ENCODE measurements at regions not wholly inside any gene's neighbourhood (a gene's known extent, or its start where the extent isn't known, plus 50 kb on each side); places are given as distances from the start of the nearest gene placed in this dataset.

DNA sequence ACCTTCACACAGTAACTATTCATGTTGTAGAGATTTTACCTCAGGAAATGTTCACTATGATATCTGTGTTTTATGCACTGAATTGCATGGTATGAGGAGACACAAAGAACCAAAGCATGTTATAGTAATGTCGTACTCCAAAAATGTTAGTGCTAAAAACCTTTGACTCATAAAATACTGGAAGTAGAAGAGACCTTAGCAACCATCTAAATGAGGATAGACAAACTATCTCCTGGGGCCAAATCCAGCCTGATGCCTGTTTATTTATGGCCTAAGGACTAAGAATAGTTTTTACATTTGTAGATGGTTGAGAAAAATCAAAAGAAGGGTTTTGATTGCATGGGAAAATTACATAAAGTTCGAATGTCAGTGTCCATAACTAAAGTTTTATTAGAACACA is 535.1 kb downstream of the INHBA start:
- no peaks in the 10 kb centered on the region for H3K79me2 ChIP-seq (ENCODE audit: control insufficient read depth in 1 of 2, insufficient read depth in 2 of 2, low read length in 2 of 2)
- no peak overlapping the region for H4K8ac ChIP-seq (ENCODE audit: extremely low read depth, insufficient read depth, low read length)
- ChIA-PET CTCF (ENCODE audit: partially characterized antibody) (interaction anchor here (2.2 kb wide), 1 partner anchor 540 kb away, joined by 5 read pairs; no protein-coding TSS in a partner anchor), POLR2A (ENCODE audit: partially characterized antibody) (no interaction called here)
- no peak for FAIRE-seq
- H3K18ac ChIP-seq (ENCODE audit: extremely low read depth, low read length) = no peak overlapping the region
- H2BK20ac ChIP-seq (ENCODE audit: low read length) = no peak overlapping the region
- H3K27ac ChIP-seq (ENCODE audit: low read depth, low read length) = no peak overlapping the region
- H4K5ac ChIP-seq (ENCODE audit: insufficient read length, low read depth, low read length) = no peak overlapping the region
- H2BK120ac ChIP-seq (replicated peaks; ENCODE audit: low read depth, low read length) = no peak overlapping the region
- no peak for DNase-seq (ENCODE audit: low read depth in 1 of 2, low spot score in 2 of 2)
- H3K14ac ChIP-seq (ENCODE audit: insufficient read length) = no peak overlapping the region
- no peak overlapping the region for H2BK15ac ChIP-seq (ENCODE audit: low read length)
- H4K20me1 ChIP-seq (replicated peaks in 1 of 2; ENCODE audit: control insufficient read depth in 1 of 2, insufficient read depth in 2 of 2, low read length in 2 of 2) = no peaks in the 10 kb centered on the region
- no peak overlapping the region for H3K9ac ChIP-seq (replicated peaks in 1 of 4; ENCODE audit: extremely low read depth in 1 of 4, low read depth in 3 of 4, low read length in 3 of 4)
- no peaks in the 10 kb centered on the region for H3K23me2 ChIP-seq (ENCODE audit: low read depth, low read length)
- no peak overlapping the region for H3K4me3 ChIP-seq (ENCODE audit: extremely low read depth in 1 of 4, insufficient read depth in 2 of 4, low read depth in 3 of 4, low read length in 4 of 4)
- no peaks in the 10 kb centered on the region for H3K27me3 ChIP-seq (replicated peaks in 1 of 4; ENCODE audit: control insufficient read depth in 3 of 4, extremely low read depth in 1 of 4, insufficient read depth in 3 of 4, low read length in 3 of 4)
- no peaks in the 10 kb centered on the region for H3K79me1 ChIP-seq (ENCODE audit: low read depth, low read length)
- no peak overlapping the region for H3K4ac ChIP-seq (replicated peaks; ENCODE audit: insufficient read length, low read depth, low read length)
- TF ChIP-seq YY1 (IDR thresholded peaks at IDR 0.05; ENCODE audit: low read depth, low read length) = no peak
- TF ChIP-seq CHD1 (IDR thresholded peaks at IDR 0.05; ENCODE audit: low read depth, low read length) = no peak
- TF ChIP-seq SP4 (IDR thresholded peaks at IDR 0.05; ENCODE audit: low read length) = no peak
- no peak for TF ChIP-seq SIRT6 (IDR thresholded peaks at IDR 0.05; ENCODE audit: low read length)
- no peak for TF ChIP-seq KDM5A (IDR thresholded peaks at IDR 0.05; ENCODE audit: low read length)
- TF ChIP-seq HDAC2 (IDR thresholded peaks at IDR 0.05; ENCODE audit: borderline replicate concordance in 1 of 2, low read depth in 2 of 2, low read length in 2 of 2) = no peak
- TF ChIP-seq TEAD4 (IDR thresholded peaks at IDR 0.05; ENCODE audit: low read depth, low read length) = no peak
- no peak for TF ChIP-seq CREB1 (IDR thresholded peaks at IDR 0.05)
- TF ChIP-seq JUN (IDR thresholded peaks at IDR 0.05; ENCODE audit: low read depth, low read length) = no peak
- TF ChIP-seq E2F6 (IDR thresholded peaks at IDR 0.05) = no peak
- no peak for TF ChIP-seq EZH2 (IDR thresholded peaks at IDR 0.05; ENCODE audit: low read depth, low read length, severe bottlenecking)
- no peak for TF ChIP-seq RAD21 (IDR thresholded peaks at IDR 0.05 in 1 of 2, conservative IDR thresholded peaks at IDR 0.05 in 1 of 2; ENCODE audit: low read depth in 2 of 2, low read length in 2 of 2)
- no peak for TF ChIP-seq FOSL1 (IDR thresholded peaks at IDR 0.05; ENCODE audit: insufficient read depth, low read depth, low read length)
- TF ChIP-seq CEBPB (IDR thresholded peaks at IDR 0.05; ENCODE audit: low read depth, low read length) = no peak
- TF ChIP-seq TAF7 (optimal IDR thresholded peaks at IDR 0.05; ENCODE audit: borderline replicate concordance, low read depth, low read length) = no peak
- H3K4me2 ChIP-seq (ENCODE audit: insufficient read depth in 1 of 2, low read depth in 2 of 2, low read length in 2 of 2) = no peak overlapping the region
- H3K9me3 ChIP-seq (ENCODE audit: insufficient read depth in 2 of 2, low read depth in 1 of 2, low read length in 1 of 2) = no peaks in the 10 kb centered on the region
- no peak overlapping the region for H2BK12ac ChIP-seq (ENCODE audit: low read depth, low read length)
- no peak overlapping the region for H4K91ac ChIP-seq (replicated peaks; ENCODE audit: insufficient read length, low read length)
- no peak overlapping the region for H2BK5ac ChIP-seq (ENCODE audit: low read depth, low read length)
- 92% methylated on average over 2 of the region's 2 CpGs; no CpG with 5 or more reads in 1 of the 2 experiments for WGBS, 2 experiments (ENCODE audit: extremely low coverage in 1 of 2, insufficient coverage in 1 of 2, insufficient read length in 1 of 2, insufficient replicate concordance in 2 of 2, low coverage in 1 of 2, low lambda C conversion rate in 2 of 2, missing lambda C conversion rate in 1 of 2)
- H3K36me3 ChIP-seq (ENCODE audit: control insufficient read depth in 2 of 4, insufficient read depth in 4 of 4, low read length in 3 of 4) = no peaks in the 10 kb centered on the region
- H2AFZ ChIP-seq (ENCODE audit: low read length) = no peak overlapping the region
- H3K4me1 ChIP-seq (replicated peaks in 1 of 4; ENCODE audit: control insufficient read depth in 3 of 4, insufficient read depth in 4 of 4, low read length in 3 of 4) = no peaks in the 10 kb centered on the region
- H3K23ac ChIP-seq (ENCODE audit: insufficient read length) = no peak overlapping the region
- H2AK5ac ChIP-seq (ENCODE audit: low read depth, low read length) = no peak overlapping the region
- H3K56ac ChIP-seq (replicated peaks; ENCODE audit: insufficient read length, low read depth, low read length) = no peak overlapping the region
